ENCODE measurements at regions not wholly inside any gene's neighbourhood (a gene's known extent, or its start where the extent isn't known, plus 50 kb on each side); places are given as distances from the start of the nearest gene placed in this dataset.
"Not testable (repeated sequence)": the region's sequence is repeated elsewhere in the genome, so short reads cannot be mapped to it uniquely, and the experiment has no call there.

DNA sequence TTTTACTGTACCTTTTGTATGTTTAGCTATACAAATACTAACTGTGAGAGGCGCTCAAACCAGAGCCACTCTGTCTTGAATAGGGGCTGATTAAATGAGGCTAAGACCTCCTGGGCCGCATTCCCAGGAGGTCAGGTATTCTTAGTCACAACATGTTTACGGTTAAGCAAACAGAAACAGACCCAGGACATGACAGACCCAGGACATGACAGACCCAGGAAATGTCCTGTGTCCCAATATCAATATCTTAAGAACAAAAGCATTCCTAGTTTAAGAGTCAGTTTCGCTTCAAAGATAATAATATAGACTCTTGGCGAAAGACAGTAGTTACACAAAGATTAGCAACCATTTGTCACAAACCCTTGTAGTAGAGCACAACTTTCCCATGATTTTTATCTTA is 304.5 kb downstream of the CCSER2 start:
- TF ChIP-seq, protein P1, sequence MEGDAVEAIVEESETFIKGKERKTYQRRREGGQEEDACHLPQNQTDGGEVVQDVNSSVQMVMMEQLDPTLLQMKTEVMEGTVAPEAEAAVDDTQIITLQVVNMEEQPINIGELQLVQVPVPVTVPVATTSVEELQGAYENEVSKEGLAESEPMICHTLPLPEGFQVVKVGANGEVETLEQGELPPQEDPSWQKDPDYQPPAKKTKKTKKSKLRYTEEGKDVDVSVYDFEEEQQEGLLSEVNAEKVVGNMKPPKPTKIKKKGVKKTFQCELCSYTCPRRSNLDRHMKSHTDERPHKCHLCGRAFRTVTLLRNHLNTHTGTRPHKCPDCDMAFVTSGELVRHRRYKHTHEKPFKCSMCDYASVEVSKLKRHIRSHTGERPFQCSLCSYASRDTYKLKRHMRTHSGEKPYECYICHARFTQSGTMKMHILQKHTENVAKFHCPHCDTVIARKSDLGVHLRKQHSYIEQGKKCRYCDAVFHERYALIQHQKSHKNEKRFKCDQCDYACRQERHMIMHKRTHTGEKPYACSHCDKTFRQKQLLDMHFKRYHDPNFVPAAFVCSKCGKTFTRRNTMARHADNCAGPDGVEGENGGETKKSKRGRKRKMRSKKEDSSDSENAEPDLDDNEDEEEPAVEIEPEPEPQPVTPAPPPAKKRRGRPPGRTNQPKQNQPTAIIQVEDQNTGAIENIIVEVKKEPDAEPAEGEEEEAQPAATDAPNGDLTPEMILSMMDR (IDR thresholded peaks at IDR 0.05), result no peak
- H3K4me1 ChIP-seq, result no peaks in the 10 kb centered on the region

DNA sequence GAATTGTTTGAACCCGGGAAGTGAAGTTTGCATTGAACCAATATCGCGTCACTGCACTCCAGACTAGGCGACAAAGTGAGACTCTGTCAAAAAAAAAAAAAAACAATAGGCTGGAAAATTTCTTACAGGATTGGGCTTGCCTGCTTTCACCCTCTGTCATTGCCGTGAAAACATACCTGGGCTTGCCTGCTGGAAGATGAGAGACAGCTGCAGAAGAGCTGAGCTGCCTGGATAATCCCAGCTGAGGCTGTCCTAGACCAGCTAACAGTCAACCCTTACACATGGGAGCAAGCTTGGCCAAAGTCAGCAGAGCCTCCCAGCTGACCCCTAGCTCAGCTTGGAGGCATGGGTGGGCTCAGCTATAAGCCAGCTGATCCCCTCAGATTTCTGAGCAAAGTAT is 306.2 kb downstream of the CCSER2 start:
- no peaks in the 10 kb centered on the region for H3K4me1 ChIP-seq
- TF ChIP-seq, protein P1 (IDR thresholded peaks at IDR 0.05), result no peak
- no peak overlapping the region for H3K4me3 ChIP-seq
- no peak for DNase-seq (ENCODE audit: low spot score)
- H3K36me3 ChIP-seq, result no peaks in the 10 kb centered on the region
- no peaks in the 10 kb centered on the region for H3K27me3 ChIP-seq
- no peak overlapping the region for H3K27ac ChIP-seq
- H3K9me3 ChIP-seq, result no peaks in the 10 kb centered on the region

More for the DNA sequence above, 304.5 kb downstream of the CCSER2 start:
- no peak overlapping the region for H3K27ac ChIP-seq
- H3K27me3 ChIP-seq, result no peaks in the 10 kb centered on the region
- no peaks in the 10 kb centered on the region for H3K36me3 ChIP-seq
- H3K4me3 ChIP-seq, result no peak overlapping the region
- H3K9me3 ChIP-seq, result no peaks in the 10 kb centered on the region
- DNase-seq (ENCODE audit: low spot score), result no peak

DNA sequence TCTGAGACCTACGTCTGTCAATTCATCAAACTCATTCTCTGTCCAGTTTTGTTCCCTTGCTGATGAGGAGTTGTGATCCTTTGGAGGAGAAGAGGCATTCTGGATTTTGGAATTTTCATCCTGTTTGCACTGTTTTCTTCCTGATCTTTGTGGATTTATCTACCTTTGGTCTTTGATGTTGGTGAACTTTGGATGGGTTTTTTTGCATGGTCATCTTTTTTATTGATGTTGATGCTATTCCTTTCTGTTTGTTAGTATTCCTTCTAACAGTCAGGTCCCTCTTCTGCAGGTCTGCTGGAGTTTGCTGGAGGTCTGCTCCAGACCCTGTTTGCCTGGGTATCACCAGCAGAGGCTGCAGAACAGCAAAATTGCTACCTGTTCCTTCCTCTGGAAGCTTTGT is 322.2 kb downstream of the CCSER2 start:
- H3K4me3 ChIP-seq; H3K27ac ChIP-seq; H3K9me3 ChIP-seq; H3K27me3 ChIP-seq; H3K36me3 ChIP-seq; DNase-seq (ENCODE audit: low spot score); H3K4me1 ChIP-seq: not testable (repeated sequence)

DNA sequence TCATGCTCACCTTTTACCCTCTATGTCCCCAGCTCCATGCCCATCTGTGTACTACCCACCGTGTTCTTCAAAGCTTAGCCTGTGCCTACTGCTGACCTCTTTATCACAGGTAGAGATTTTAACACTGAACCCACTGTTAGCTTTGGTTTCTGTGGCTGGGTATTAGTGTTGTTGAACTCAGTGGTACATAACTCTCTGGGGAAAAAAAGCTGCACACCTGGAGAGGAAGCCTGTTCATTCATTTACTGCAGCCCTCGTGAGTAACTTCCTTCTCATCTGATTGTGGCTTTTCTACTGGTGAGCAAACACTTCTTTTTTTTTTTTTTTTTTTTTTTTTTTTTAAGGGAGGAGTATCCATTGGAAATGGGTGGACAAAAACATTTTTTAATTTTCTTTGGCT is 326.3 kb downstream of the CCSER2 start:
- Histone ChIP-seq H3K9me3 (no peaks in the 10 kb centered on the region), H3K36me3 (no peaks in the 10 kb centered on the region), H3K27me3 (no peaks in the 10 kb centered on the region), H3K4me3 (no peak overlapping the region), H3K27ac (no peak overlapping the region), H3K4me1 (no peaks in the 10 kb centered on the region)
- TF ChIP-seq, protein P1 (IDR thresholded peaks at IDR 0.05), result no peak
- no peak for DNase-seq (ENCODE audit: low spot score)

DNA sequence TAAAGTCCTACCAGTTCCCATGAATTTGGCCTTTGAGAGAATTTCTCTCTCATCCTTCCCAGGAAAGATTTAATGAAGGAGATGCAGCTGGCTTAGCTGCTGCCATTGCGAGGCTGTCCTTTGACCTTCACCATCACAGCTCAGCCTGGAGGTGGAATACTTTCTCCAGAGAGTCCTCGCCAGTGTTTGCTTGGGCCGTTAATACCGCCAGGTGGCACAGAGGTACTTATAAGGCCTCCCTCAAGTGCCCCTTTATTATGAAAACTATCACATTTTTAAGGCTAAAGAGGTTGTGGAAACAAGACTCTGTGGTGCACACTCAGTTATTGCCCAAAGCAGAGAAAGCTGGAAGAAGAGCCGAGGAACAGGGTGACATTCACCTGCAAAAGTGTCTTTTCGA is 330.6 kb downstream of the CCSER2 start:
- H3K27me3 ChIP-seq, result no peaks in the 10 kb centered on the region
- H3K4me1 ChIP-seq, result no peaks in the 10 kb centered on the region
- no peaks in the 10 kb centered on the region for H3K36me3 ChIP-seq
- TF ChIP-seq, protein P1 (IDR thresholded peaks at IDR 0.05), result no peak
- no peak overlapping the region for H3K27ac ChIP-seq
- H3K4me3 ChIP-seq, result no peak overlapping the region
- no peaks in the 10 kb centered on the region for H3K9me3 ChIP-seq
- no peak for DNase-seq (ENCODE audit: low spot score)

DNA sequence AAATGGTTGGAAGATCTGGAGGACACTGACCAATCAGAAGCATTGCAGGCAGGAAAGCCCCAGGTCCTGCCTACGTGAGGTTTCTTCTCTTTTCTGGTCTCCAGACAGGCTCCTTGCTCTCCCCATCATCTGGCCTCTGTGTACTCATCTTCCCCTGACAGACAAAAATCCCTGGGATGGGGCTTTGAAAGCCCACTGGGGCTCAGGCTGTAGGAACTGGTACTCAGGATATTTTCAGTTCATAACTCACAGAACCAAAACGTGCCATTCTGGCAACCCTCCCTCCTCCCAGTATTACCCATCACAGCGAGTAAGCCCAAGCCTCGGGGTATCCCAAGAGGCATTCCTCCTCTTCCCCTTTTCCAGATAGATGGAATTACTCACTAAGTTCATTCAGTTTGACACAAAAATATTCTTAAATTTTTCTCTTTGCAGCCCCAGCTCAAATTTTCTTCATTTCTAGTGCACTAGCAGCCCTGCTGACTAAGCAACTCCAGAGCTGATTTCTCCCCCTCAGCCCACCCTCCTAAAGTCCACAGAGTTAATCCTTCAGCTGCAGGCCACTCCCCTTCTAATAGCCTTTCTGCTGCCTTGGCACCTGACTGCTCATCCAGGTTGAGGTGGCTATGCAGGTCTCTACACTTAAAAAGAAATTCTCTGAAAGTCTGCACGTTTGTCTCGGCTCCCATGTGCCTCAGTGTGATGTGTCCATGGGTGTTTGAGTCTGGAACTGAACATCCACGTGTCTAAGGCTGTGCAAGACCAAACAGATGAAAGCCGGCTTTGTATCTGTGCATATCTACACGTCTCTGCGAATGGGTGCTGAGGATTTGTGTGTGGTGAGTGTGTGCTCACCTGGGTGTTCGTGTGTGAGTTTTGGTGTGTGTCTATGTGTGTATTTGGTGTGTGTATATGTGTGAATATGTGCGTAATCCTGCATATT is 331.4 kb downstream of the CCSER2 start:
- no peaks in the 10 kb centered on the region for H3K9me3 ChIP-seq
- H3K27ac ChIP-seq, result no peak overlapping the region
- no peaks in the 10 kb centered on the region for H3K27me3 ChIP-seq
- H3K4me1 ChIP-seq, result no peaks in the 10 kb centered on the region
- H3K36me3 ChIP-seq, result no peaks in the 10 kb centered on the region
- DNase-seq (ENCODE audit: low spot score), result no peak
- TF ChIP-seq, protein P1 (IDR thresholded peaks at IDR 0.05), result no peak
- no peak overlapping the region for H3K4me3 ChIP-seq

Data from right atrium auricular region (tissue), 2 donors.